DND-41 (cell line): ENCODE measurements at regions not wholly inside any gene's neighbourhood (a gene's known extent, or its start where the extent isn't known, plus 50 kb on each side); places are given as distances from the start of the nearest gene placed in this dataset.

Source experiments
- ATAC-seq: fragments of 200-7000 bp; cut with Tn5 transposase; 3 replicates; pipeline ENCODE4 v1.9.1; 2021; ENCODE audit warnings: low read depth; ENCODE audit not compliant: insufficient read depth
- DNase-seq: peaks from one replicate; pipeline ENCODE4 v3.0.0-alpha.2; 2020
- H2AFZ ChIP-seq: 2 replicates; pipeline ENCODE4 v1.6.0; 2012; ENCODE audit warnings: low read depth, low read length
- H3K27ac ChIP-seq: 2 replicates; pipeline ENCODE4 v1.5.1; 2012; ENCODE audit warnings: low read length, inconsistent platforms
- H3K27me3 ChIP-seq: fragments of 200-600 bp; sonication (generic); 2 replicates; pipeline ENCODE4 v1.6.0; 2012; ENCODE audit warnings: low read length, mild to moderate bottlenecking, inconsistent platforms; ENCODE audit not compliant: insufficient read depth, poor library complexity
- H3K36me3 ChIP-seq: 2 replicates; pipeline ENCODE4 v1.5.1; 2012; ENCODE audit warnings: low read length, inconsistent platforms; ENCODE audit not compliant: insufficient read depth
- H3K4me1 ChIP-seq: 2 replicates; pipeline ENCODE4 v1.5.1; 2012; ENCODE audit warnings: mild to moderate bottlenecking, low read length; ENCODE audit not compliant: insufficient read depth
- H3K4me2 ChIP-seq: 2 replicates; pipeline ENCODE4 v1.6.0; 2012; ENCODE audit warnings: mild to moderate bottlenecking, moderate library complexity, low read length, inconsistent platforms; ENCODE audit not compliant: insufficient read depth
- H3K4me3 ChIP-seq, 2 experiments: fragments of 200-600 bp in 1 of 2; shearing (Covaris generic) in 1 of 2; 2 replicates each; pipeline ENCODE4 v1.5.1; 2012 to 2016; ENCODE audit warnings: inconsistent platforms in 2 of 2, low read length in 2 of 2, mild to moderate bottlenecking in 2 of 2, low read depth in 1 of 2, moderate library complexity in 1 of 2
- H3K79me2 ChIP-seq: 2 replicates; pipeline ENCODE4 v1.6.0; 2012; ENCODE audit warnings: low read length, inconsistent platforms; ENCODE audit not compliant: insufficient read depth
- H3K9ac ChIP-seq: 2 replicates; pipeline ENCODE4 v1.6.0; 2012; ENCODE audit warnings: low read depth, mild to moderate bottlenecking, inconsistent platforms, low read length, moderate library complexity
- H3K9me3 ChIP-seq: 2 replicates; pipeline ENCODE4 v1.5.1; 2012; ENCODE audit warnings: low read length, moderate library complexity, mild to moderate bottlenecking, inconsistent platforms; ENCODE audit not compliant: insufficient read depth, severe bottlenecking
- H4K20me1 ChIP-seq: 2 replicates; pipeline ENCODE4 v1.6.0; 2012; ENCODE audit warnings: low read length; ENCODE audit not compliant: insufficient read depth
- CTCF ChIP-seq: IDR thresholded peaks from 2 replicates; pipeline ENCODE4 v1.5.1; 2012; ENCODE audit warnings: borderline replicate concordance, low read length, moderate library complexity, mild to moderate bottlenecking; ENCODE audit not compliant: poor library complexity, severe bottlenecking; ENCODE audit errors: extremely low read depth
- EZH2 ChIP-seq: IDR thresholded peaks from 3 replicates; pipeline ENCODE4 v1.6.1; 2012; ENCODE audit warnings: borderline replicate concordance, low read depth, mild to moderate bottlenecking, moderate library complexity, low read length, inconsistent platforms; ENCODE audit not compliant: severe bottlenecking

GRCh38 chr12:71038960-71039359 lies 118.4 kb upstream of the PTPRR start:
- Histone ChIP-seq H3K27me3 (no peaks in the 10 kb centered on the region), H3K79me2 (no peaks in the 10 kb centered on the region), H3K36me3 (no peaks in the 10 kb centered on the region), H3K4me3 (no peak overlapping the region), H4K20me1 (no peaks in the 10 kb centered on the region), H3K4me1 (no peaks in the 10 kb centered on the region), H2AFZ (no peak overlapping the region), H3K27ac (no peak overlapping the region), H3K9ac (no peak overlapping the region), H3K4me2 (no peak overlapping the region), H3K9me3 (no peaks in the 10 kb centered on the region)
- TF ChIP-seq CTCF = no peak
- TF ChIP-seq EZH2 = no peak
- ATAC-seq (no peak), DNase-seq (no peak)

- ATAC-seq = no peak
- H3K4me2 ChIP-seq = no peak overlapping the region
These were observed 116.0 kb upstream of the PTPRR start for GRCh38 chr12:71036526-71036925.

GRCh38 chr12:71032933-71033332 lies 112.4 kb upstream of the PTPRR start:
- H4K20me1 ChIP-seq = no peaks in the 10 kb centered on the region
- TF ChIP-seq EZH2 = no peak
- ATAC-seq = no peak
- no peak overlapping the region for H3K4me3 ChIP-seq
- DNase-seq = no peak
- no peak overlapping the region for H2AFZ ChIP-seq
- H3K9ac ChIP-seq = no peak overlapping the region
- H3K4me1 ChIP-seq = no peaks in the 10 kb centered on the region
- H3K36me3 ChIP-seq = no peaks in the 10 kb centered on the region
- no peak overlapping the region for H3K4me2 ChIP-seq
- H3K79me2 ChIP-seq = no peaks in the 10 kb centered on the region
- H3K27ac ChIP-seq = no peak overlapping the region
- no peaks in the 10 kb centered on the region for H3K9me3 ChIP-seq
- H3K27me3 ChIP-seq = no peaks in the 10 kb centered on the region

More at GRCh38 chr12:71036526-71036925, 116.0 kb upstream of the PTPRR start:
- DNase-seq = no peak
- no peaks in the 10 kb centered on the region for H3K9me3 ChIP-seq
- no peaks in the 10 kb centered on the region for H3K36me3 ChIP-seq
- H3K4me1 ChIP-seq = no peaks in the 10 kb centered on the region
- no peak overlapping the region for H2AFZ ChIP-seq
- H3K27me3 ChIP-seq = no peaks in the 10 kb centered on the region
- H3K27ac ChIP-seq = no peak overlapping the region
- TF ChIP-seq EZH2 = no peak
- TF ChIP-seq CTCF = no peak
- no peaks in the 10 kb centered on the region for H3K79me2 ChIP-seq
- H3K9ac ChIP-seq = no peak overlapping the region
- H4K20me1 ChIP-seq = no peaks in the 10 kb centered on the region
- H3K4me3 ChIP-seq = no peak overlapping the region

- H2AFZ ChIP-seq = no peak overlapping the region
These were observed 108.8 kb upstream of the PTPRR start for GRCh38 chr12:71029302-71029701.

More at GRCh38 chr12:71029302-71029701, 108.8 kb upstream of the PTPRR start:
- H4K20me1 ChIP-seq = no peaks in the 10 kb centered on the region
- H3K36me3 ChIP-seq = no peaks in the 10 kb centered on the region
- no peak overlapping the region for H3K9ac ChIP-seq
- ATAC-seq = no peak
- no peak for DNase-seq
- no peaks in the 10 kb centered on the region for H3K79me2 ChIP-seq
- H3K4me1 ChIP-seq = no peaks in the 10 kb centered on the region
- H3K27me3 ChIP-seq = no peaks in the 10 kb centered on the region
- no peak overlapping the region for H3K27ac ChIP-seq
- H3K9me3 ChIP-seq = no peaks in the 10 kb centered on the region
- TF ChIP-seq CTCF (no peak), EZH2 (no peak)
- H3K4me2 ChIP-seq = no peak overlapping the region
- no peak overlapping the region for H3K4me3 ChIP-seq
